SU-DHL-6 (cell line): ENCODE measurements at regions not wholly inside any gene's neighbourhood (a gene's known extent, or its start where the extent isn't known, plus 50 kb on each side); places are given as distances from the start of the nearest gene placed in this dataset.

Experiments used
- H2AFZ ChIP-seq: fragments of 200-600 bp; sonication (generic); 2 replicates; pipeline ENCODE4 v1.6.1; 2014; ENCODE audit warnings: low read depth, mild to moderate bottlenecking, moderate library complexity, mixed read lengths, antibody characterized with exemption, low read length; ENCODE audit not compliant: severe bottlenecking
- H3F3A ChIP-seq: fragments of 200-600 bp; shearing (Covaris generic); 2 replicates; pipeline ENCODE4 v1.6.0; 2016; ENCODE audit warnings: antibody characterized with exemption, mild to moderate bottlenecking; ENCODE audit not compliant: insufficient read depth
- H3K27ac ChIP-seq: fragments of 200-600 bp; sonication (generic); 2 replicates; pipeline ENCODE4 v1.5.1; 2016; ENCODE audit warnings: low read depth, mild to moderate bottlenecking, low read length, moderate library complexity, mixed read lengths
- H3K27me3 ChIP-seq: fragments of 200-600 bp; sonication (generic), shearing (Covaris generic); 2 replicates; pipeline ENCODE4 v1.6.0; 2014; ENCODE audit warnings: mild to moderate bottlenecking, low read length
- H3K36me3 ChIP-seq: fragments of 200-600 bp; sonication (generic); 2 replicates; pipeline ENCODE4 v1.6.1; 2014; ENCODE audit warnings: mild to moderate bottlenecking, low read length, mixed read lengths
- H3K4me2 ChIP-seq: fragments of 300-600, 200-600 bp; shearing (Covaris generic), sonication (generic); 2 replicates; pipeline ENCODE4 v1.6.0; 2014; ENCODE audit warnings: low read length, low read depth, mild to moderate bottlenecking; ENCODE audit not compliant: poor library complexity, severe bottlenecking
- H3K4me3 ChIP-seq: fragments of 200-600 bp; sonication (generic); 2 replicates; pipeline ENCODE4 v1.5.1; 2014; ENCODE audit warnings: antibody characterized with exemption, low read length, mild to moderate bottlenecking, mixed read lengths; ENCODE audit not compliant: insufficient read depth, poor library complexity, severe bottlenecking
- H3K79me2 ChIP-seq: fragments of 200-600 bp; sonication (generic); 2 replicates; pipeline ENCODE4 v1.6.1; 2014; ENCODE audit warnings: mild to moderate bottlenecking, low read length, moderate library complexity; ENCODE audit not compliant: insufficient read depth
- H3K9ac ChIP-seq: fragments of 200-600 bp; sonication (generic); 2 replicates; pipeline ENCODE4 v1.7.0; 2014; ENCODE audit warnings: mild to moderate bottlenecking, low read length
- H3K9me2 ChIP-seq: fragments of 200-600 bp; sonication (generic); replicated peaks from 2 replicates; pipeline ENCODE4 v1.6.1; 2014; ENCODE audit warnings: low read length; ENCODE audit not compliant: insufficient read depth
- H3K9me3 ChIP-seq: fragments of 200-600 bp; sonication (generic); 2 replicates; pipeline ENCODE4 v1.6.1; 2014; ENCODE audit warnings: low read length, mixed read lengths; ENCODE audit not compliant: insufficient read depth
- H4K20me1 ChIP-seq: fragments of 200-600 bp; sonication (generic); 2 replicates; pipeline ENCODE4 v1.6.1; 2014; ENCODE audit warnings: low read depth, mild to moderate bottlenecking, antibody characterized with exemption, low read length, moderate library complexity, mixed read lengths
- EZH2phosphoT487 ChIP-seq: fragments of 200-600 bp; sonication (generic), shearing (Covaris generic); conservative IDR thresholded peaks from 2 replicates; pipeline ENCODE4 v1.6.1; 2018; ENCODE audit warnings: mild to moderate bottlenecking, antibody characterized with exemption, low read length, moderate library complexity, mixed read lengths
- TF ChIP-seq, protein P1 (sequence below): fragments of 200-600 bp; sonication (generic); IDR thresholded peaks from one replicate; pipeline ENCODE4 v1.5.1; 2017; ENCODE audit warnings: antibody characterized with exemption, mild to moderate bottlenecking, low read length, moderate library complexity; ENCODE audit not compliant: insufficient read depth, poor library complexity, severe bottlenecking

DNA sequence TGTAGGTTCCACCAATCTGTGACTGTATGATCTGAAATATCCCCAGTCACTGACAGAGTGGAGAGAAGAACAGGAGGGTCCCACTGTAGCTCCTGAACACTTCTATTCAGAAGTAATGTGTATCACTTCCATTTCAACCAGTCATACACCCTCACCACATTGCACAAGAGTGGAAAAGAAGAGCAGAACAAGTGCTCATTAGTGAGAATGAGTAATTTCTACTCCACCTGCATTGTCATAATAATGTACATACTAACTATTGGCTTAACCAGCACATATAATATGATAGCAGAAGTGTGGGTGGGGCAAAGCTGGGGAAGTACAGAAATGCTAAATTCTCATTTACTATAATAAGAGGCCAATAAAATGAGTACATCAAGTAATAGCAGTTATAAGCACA, 342.7 kb downstream of the LMO7 start:
- H2AFZ ChIP-seq: no peak overlapping the region
- H3K27ac ChIP-seq: no peak overlapping the region
- no peaks in the 10 kb centered on the region for H3K36me3 ChIP-seq
- no peak overlapping the region for H3K4me2 ChIP-seq
- H3K9ac ChIP-seq: no peak overlapping the region
- no peaks in the 10 kb centered on the region for H3F3A ChIP-seq
- TF ChIP-seq, protein P1, sequence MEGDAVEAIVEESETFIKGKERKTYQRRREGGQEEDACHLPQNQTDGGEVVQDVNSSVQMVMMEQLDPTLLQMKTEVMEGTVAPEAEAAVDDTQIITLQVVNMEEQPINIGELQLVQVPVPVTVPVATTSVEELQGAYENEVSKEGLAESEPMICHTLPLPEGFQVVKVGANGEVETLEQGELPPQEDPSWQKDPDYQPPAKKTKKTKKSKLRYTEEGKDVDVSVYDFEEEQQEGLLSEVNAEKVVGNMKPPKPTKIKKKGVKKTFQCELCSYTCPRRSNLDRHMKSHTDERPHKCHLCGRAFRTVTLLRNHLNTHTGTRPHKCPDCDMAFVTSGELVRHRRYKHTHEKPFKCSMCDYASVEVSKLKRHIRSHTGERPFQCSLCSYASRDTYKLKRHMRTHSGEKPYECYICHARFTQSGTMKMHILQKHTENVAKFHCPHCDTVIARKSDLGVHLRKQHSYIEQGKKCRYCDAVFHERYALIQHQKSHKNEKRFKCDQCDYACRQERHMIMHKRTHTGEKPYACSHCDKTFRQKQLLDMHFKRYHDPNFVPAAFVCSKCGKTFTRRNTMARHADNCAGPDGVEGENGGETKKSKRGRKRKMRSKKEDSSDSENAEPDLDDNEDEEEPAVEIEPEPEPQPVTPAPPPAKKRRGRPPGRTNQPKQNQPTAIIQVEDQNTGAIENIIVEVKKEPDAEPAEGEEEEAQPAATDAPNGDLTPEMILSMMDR: no peak
- no peak for TF ChIP-seq EZH2phosphoT487
- H3K9me3 ChIP-seq: no peaks in the 10 kb centered on the region
- no peak overlapping the region for H3K4me3 ChIP-seq
- no peaks in the 10 kb centered on the region for H4K20me1 ChIP-seq
- H3K79me2 ChIP-seq: no peaks in the 10 kb centered on the region
- H3K9me2 ChIP-seq: no peaks in the 10 kb centered on the region
- no peaks in the 10 kb centered on the region for H3K27me3 ChIP-seq

DNA sequence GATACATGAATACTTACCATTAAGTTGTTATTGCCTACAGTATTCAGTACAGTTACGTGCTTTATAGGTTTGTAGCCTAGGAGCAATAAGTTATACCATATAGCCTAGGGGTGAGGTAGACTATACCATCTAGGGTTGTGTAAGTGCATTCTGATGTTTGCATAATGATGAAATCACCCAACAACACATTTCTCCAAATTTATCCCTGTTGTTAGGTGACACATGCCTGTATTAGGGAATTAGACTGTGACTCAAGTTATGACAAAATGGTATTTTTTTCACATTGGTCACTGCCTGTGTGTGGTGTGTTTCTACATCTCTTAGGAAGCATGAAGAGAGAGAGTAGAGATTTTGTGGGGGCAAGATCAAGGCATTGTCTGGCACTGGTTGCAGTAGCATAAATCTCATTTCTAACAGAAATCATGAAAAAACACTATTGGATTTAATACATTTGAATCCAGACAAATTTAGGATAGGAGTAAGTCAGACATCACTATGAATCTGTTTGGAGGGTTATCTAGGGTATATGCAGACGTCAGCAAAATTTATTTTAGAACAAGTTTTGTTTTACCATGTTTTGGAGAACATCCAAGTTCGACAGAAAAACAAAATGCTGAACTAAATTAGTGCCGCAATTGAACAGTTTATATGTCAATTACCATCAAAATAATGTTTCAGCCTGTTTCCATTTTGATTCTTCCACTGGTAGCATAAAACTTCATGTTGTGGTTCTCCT, 332.1 kb downstream of the LMO7 start:
- Histone ChIP-seq H3K27me3 (no peaks in the 10 kb centered on the region), H3K9me3 (no peaks in the 10 kb centered on the region), H3K9me2 (no peaks in the 10 kb centered on the region), H3K4me2 (no peak overlapping the region), H3K27ac (no peak overlapping the region), H3F3A (no peaks in the 10 kb centered on the region), H4K20me1 (no peaks in the 10 kb centered on the region), H3K9ac (no peak overlapping the region), H3K36me3 (no peaks in the 10 kb centered on the region), H2AFZ (no peak overlapping the region), H3K79me2 (no peaks in the 10 kb centered on the region), H3K4me3 (no peak overlapping the region)
- no peak for TF ChIP-seq EZH2phosphoT487
- TF ChIP-seq, protein P1: no peak

DNA sequence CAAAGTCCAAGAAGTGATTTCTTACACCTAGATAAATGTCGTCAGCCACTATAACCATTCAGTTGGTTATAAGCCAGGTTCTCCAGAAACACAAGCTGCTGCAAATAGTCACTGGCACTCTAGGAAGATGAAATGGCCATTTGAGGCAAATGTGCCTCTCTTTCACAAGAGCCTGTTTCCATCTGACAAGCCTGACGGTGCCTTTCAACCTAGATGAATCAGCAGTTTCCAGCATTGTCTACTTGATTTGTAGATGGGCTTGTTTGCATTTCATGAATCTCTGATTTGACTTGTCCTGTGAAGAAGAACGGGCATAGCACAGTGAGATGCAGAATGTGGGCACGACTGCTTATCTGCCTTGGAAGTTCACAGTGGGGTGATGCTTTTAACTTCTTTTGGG, 327.2 kb downstream of the LMO7 start:
- H3K4me3 ChIP-seq: no peak overlapping the region
- no peak overlapping the region for H3K9ac ChIP-seq
- TF ChIP-seq, protein P1: no peak
- no peak for TF ChIP-seq EZH2phosphoT487
- no peaks in the 10 kb centered on the region for H4K20me1 ChIP-seq
- H3K9me3 ChIP-seq: no peaks in the 10 kb centered on the region
- no peak overlapping the region for H2AFZ ChIP-seq
- no peak overlapping the region for H3K27ac ChIP-seq
- no peaks in the 10 kb centered on the region for H3K79me2 ChIP-seq
- H3K36me3 ChIP-seq: no peaks in the 10 kb centered on the region
- no peaks in the 10 kb centered on the region for H3K27me3 ChIP-seq
- H3F3A ChIP-seq: no peaks in the 10 kb centered on the region
- H3K4me2 ChIP-seq: no peak overlapping the region
- no peaks in the 10 kb centered on the region for H3K9me2 ChIP-seq
